ENCODE measurements at regions not wholly inside any gene's neighbourhood (a gene's known extent, or its start where the extent isn't known, plus 50 kb on each side); places are given as distances from the start of the nearest gene placed in this dataset.
"Not testable (repeated sequence)": the region's sequence is repeated elsewhere in the genome, so short reads cannot be mapped to it uniquely, and the experiment has no call there.

GRCh38 chr11:104678408-104678807 lies 219.9 kb downstream of the CASP12 start:
- Histone ChIP-seq H3K36me3 (ENCODE audit: insufficient read depth, low read length) (no peaks in the 10 kb centered on the region), H3K27me3 (ENCODE audit: insufficient read depth, low read length) (no peaks in the 10 kb centered on the region), H3K9ac (ENCODE audit: low read depth, low read length) (no peak overlapping the region), H3K4me1 (ENCODE audit: insufficient read depth, low read length) (peaks cover 26% of the 10 kb centered on the region), H3K9me3 (ENCODE audit: insufficient read depth, low read depth, low read length) (no peaks in the 10 kb centered on the region), H3K27ac (ENCODE audit: low read depth, low read length) (0 out of 2 replicates have a peak overlapping the region, but pooled peaks have one; percentile 35), H3K4me3 (ENCODE audit: low read length) (no peak overlapping the region)
- 67% methylated on average over 2 of the region's 2 CpGs for WGBS

- H3K4me3 ChIP-seq (ENCODE audit: low read length); H3K9ac ChIP-seq (ENCODE audit: low read depth, low read length); H3K9me3 ChIP-seq (ENCODE audit: insufficient read depth, low read depth, low read length); H3K36me3 ChIP-seq (ENCODE audit: insufficient read depth, low read length); H3K27ac ChIP-seq (ENCODE audit: low read depth, low read length); H3K27me3 ChIP-seq (ENCODE audit: insufficient read depth, low read length): not testable (repeated sequence)
- peaks cover 26% of the 10 kb centered on the region for H3K4me1 ChIP-seq (ENCODE audit: insufficient read depth, low read length)
- WGBS, result 97% methylated on average over 1 of the region's 3 CpGs
Measured at GRCh38 chr11:104677069-104677468, 221.2 kb downstream of the CASP12 start.

- Histone ChIP-seq H3K27me3 (ENCODE audit: insufficient read depth, low read length) (no peaks in the 10 kb centered on the region), H3K9me3 (ENCODE audit: insufficient read depth, low read depth, low read length) (peaks cover 7% of the 10 kb centered on the region; the same call in 1 of the 2 replicates), H3K9ac (ENCODE audit: low read depth, low read length) (no peak overlapping the region), H3K4me1 (ENCODE audit: insufficient read depth, low read length) (no peaks in the 10 kb centered on the region; the same call in 1 of the 2 replicates), H3K4me3 (ENCODE audit: low read length) (no peak overlapping the region), H3K27ac (ENCODE audit: low read depth, low read length) (no peak overlapping the region), H3K36me3 (ENCODE audit: insufficient read depth, low read length) (no peaks in the 10 kb centered on the region)
Measured at GRCh38 chr11:104672897-104673296, 225.4 kb downstream of the CASP12 start.

GRCh38 chr11:104668797-104669463 lies 229.3 kb downstream of the CASP12 start:
- 91% methylated on average over 5 of the region's 5 CpGs for WGBS
- no peaks in the 10 kb centered on the region for H3K36me3 ChIP-seq (ENCODE audit: insufficient read depth, low read length)
- no peak overlapping the region for H3K4me3 ChIP-seq (ENCODE audit: low read length)
- H3K9me3 ChIP-seq (ENCODE audit: insufficient read depth, low read depth, low read length), result peaks cover 7% of the 10 kb centered on the region; the same call in 1 of the 2 replicates
- H3K27ac ChIP-seq (ENCODE audit: low read depth, low read length), result no peak overlapping the region
- H3K27me3 ChIP-seq (ENCODE audit: insufficient read depth, low read length), result no peaks in the 10 kb centered on the region
- H3K4me1 ChIP-seq (ENCODE audit: insufficient read depth, low read length), result no peaks in the 10 kb centered on the region; the same call in 1 of the 2 replicates
- no peak overlapping the region for H3K9ac ChIP-seq (ENCODE audit: low read depth, low read length)

GRCh38 chr11:104666624-104667023 lies 231.6 kb downstream of the CASP12 start:
- H3K9ac ChIP-seq (ENCODE audit: low read depth, low read length), result no peak overlapping the region

GRCh38 chr11:104665641-104666040 lies 232.6 kb downstream of the CASP12 start:
- Histone ChIP-seq H3K27me3 (ENCODE audit: insufficient read depth, low read length) (no peaks in the 10 kb centered on the region), H3K27ac (ENCODE audit: low read depth, low read length) (no peak overlapping the region), H3K9ac (ENCODE audit: low read depth, low read length) (no peak overlapping the region), H3K4me1 (ENCODE audit: insufficient read depth, low read length) (no peaks in the 10 kb centered on the region), H3K4me3 (ENCODE audit: low read length) (no peak overlapping the region), H3K36me3 (ENCODE audit: insufficient read depth, low read length) (no peaks in the 10 kb centered on the region), H3K9me3 (ENCODE audit: insufficient read depth, low read depth, low read length) (no peaks in the 10 kb centered on the region)
- 97% methylated on average over 3 of the region's 3 CpGs for WGBS

More at GRCh38 chr11:104666624-104667023, 231.6 kb downstream of the CASP12 start:
- no peak overlapping the region for H3K27ac ChIP-seq (ENCODE audit: low read depth, low read length)
- no peaks in the 10 kb centered on the region for H3K36me3 ChIP-seq (ENCODE audit: insufficient read depth, low read length)
- no peaks in the 10 kb centered on the region for H3K27me3 ChIP-seq (ENCODE audit: insufficient read depth, low read length)
- H3K9me3 ChIP-seq (ENCODE audit: insufficient read depth, low read depth, low read length), result no peaks in the 10 kb centered on the region
- WGBS, result 80% methylated on average over 2 of the region's 2 CpGs
- no peaks in the 10 kb centered on the region; the same call in 1 of the 2 replicates for H3K4me1 ChIP-seq (ENCODE audit: insufficient read depth, low read length)
- H3K4me3 ChIP-seq (ENCODE audit: low read length), result no peak overlapping the region

GRCh38 chr11:104663190-104664140 lies 234.8 kb downstream of the CASP12 start:
- no peaks in the 10 kb centered on the region for H3K27me3 ChIP-seq (ENCODE audit: insufficient read depth, low read length)
- H3K4me3 ChIP-seq (ENCODE audit: low read length), result no peak overlapping the region
- no peak overlapping the region for H3K9ac ChIP-seq (ENCODE audit: low read depth, low read length)
- no peaks in the 10 kb centered on the region for H3K9me3 ChIP-seq (ENCODE audit: insufficient read depth, low read depth, low read length)
- no peaks in the 10 kb centered on the region for H3K36me3 ChIP-seq (ENCODE audit: insufficient read depth, low read length)
- H3K4me1 ChIP-seq (ENCODE audit: insufficient read depth, low read length), result no peaks in the 10 kb centered on the region
- 97% methylated on average over 3 of the region's 4 CpGs for WGBS
- no peak overlapping the region for H3K27ac ChIP-seq (ENCODE audit: low read depth, low read length)

- Histone ChIP-seq H3K4me3 (ENCODE audit: low read length) (no peak overlapping the region), H3K27me3 (ENCODE audit: insufficient read depth, low read length) (no peaks in the 10 kb centered on the region), H3K9me3 (ENCODE audit: insufficient read depth, low read depth, low read length) (no peaks in the 10 kb centered on the region), H3K27ac (ENCODE audit: low read depth, low read length) (no peak overlapping the region), H3K36me3 (ENCODE audit: insufficient read depth, low read length) (no peaks in the 10 kb centered on the region), H3K9ac (ENCODE audit: low read depth, low read length) (no peak overlapping the region), H3K4me1 (ENCODE audit: insufficient read depth, low read length) (no peaks in the 10 kb centered on the region)
- WGBS, result 95% methylated on average over 1 of the region's 1 CpG
Measured at GRCh38 chr11:104661901-104662300, 236.4 kb downstream of the CASP12 start.

- Histone ChIP-seq H3K4me3 (ENCODE audit: low read length) (no peak overlapping the region), H3K27me3 (ENCODE audit: insufficient read depth, low read length) (no peaks in the 10 kb centered on the region), H3K27ac (ENCODE audit: low read depth, low read length) (no peak overlapping the region), H3K9me3 (ENCODE audit: insufficient read depth, low read depth, low read length) (no peaks in the 10 kb centered on the region), H3K9ac (ENCODE audit: low read depth, low read length) (no peak overlapping the region), H3K4me1 (ENCODE audit: insufficient read depth, low read length) (no peaks in the 10 kb centered on the region), H3K36me3 (ENCODE audit: insufficient read depth, low read length) (no peaks in the 10 kb centered on the region)
- WGBS, result 98% methylated on average over 5 of the region's 5 CpGs
Measured at GRCh38 chr11:104661471-104661870, 236.8 kb downstream of the CASP12 start.

GRCh38 chr11:104658177-104658576 lies 240.1 kb downstream of the CASP12 start:
- no peaks in the 10 kb centered on the region for H3K9me3 ChIP-seq (ENCODE audit: insufficient read depth, low read depth, low read length)
- 94% methylated on average over 3 of the region's 3 CpGs for WGBS
- peaks cover 5% of the 10 kb centered on the region for H3K4me1 ChIP-seq (ENCODE audit: insufficient read depth, low read length)
- no peaks in the 10 kb centered on the region for H3K27me3 ChIP-seq (ENCODE audit: insufficient read depth, low read length)
- no peak overlapping the region for H3K27ac ChIP-seq (ENCODE audit: low read depth, low read length)
- H3K9ac ChIP-seq (ENCODE audit: low read depth, low read length), result no peak overlapping the region
- H3K36me3 ChIP-seq (ENCODE audit: insufficient read depth, low read length), result no peaks in the 10 kb centered on the region
- no peak overlapping the region for H3K4me3 ChIP-seq (ENCODE audit: low read length)

- Histone ChIP-seq H3K27ac (ENCODE audit: low read depth, low read length) (no peak overlapping the region), H3K9me3 (ENCODE audit: insufficient read depth, low read depth, low read length) (no peaks in the 10 kb centered on the region), H3K27me3 (ENCODE audit: insufficient read depth, low read length) (no peaks in the 10 kb centered on the region), H3K9ac (ENCODE audit: low read depth, low read length) (no peak overlapping the region), H3K4me3 (ENCODE audit: low read length) (no peak overlapping the region), H3K36me3 (ENCODE audit: insufficient read depth, low read length) (no peaks in the 10 kb centered on the region), H3K4me1 (ENCODE audit: insufficient read depth, low read length) (peaks cover 5% of the 10 kb centered on the region)
- WGBS, result 96% methylated on average over 2 of the region's 2 CpGs
Measured at GRCh38 chr11:104657083-104657482, 241.2 kb downstream of the CASP12 start.

Data from HUES64 (cell line).